Activated naive CD8-positive, alpha-beta T cell treated with anti-CD3 and anti-CD28 coated beads, Interleukin-2, amount 10 ng/mL, durations not matched to agents 7 days and 5 days (primary cell): ENCODE measurements at regions not wholly inside any gene's neighbourhood (a gene's known extent, or its start where the extent isn't known, plus 50 kb on each side); places are given as distances from the start of the nearest gene placed in this dataset.
A peak's percentile ranks its signal among the peaks of the same experiment; 100 is the strongest.
"Not testable (repeated sequence)": the region's sequence is repeated elsewhere in the genome, so short reads cannot be mapped to it uniquely, and the experiment has no call there.

Source experiments
- ATAC-seq: fragments of 150-1000 bp; cut with Tn5 transposase; one replicate; pipeline ENCODE4 v1.10.0; 2021; ENCODE audit warnings: low read depth, moderate library complexity
- POLR2A ChIA-PET: fragments of 350-600 bp; sonication (Branson Sonifier 250); formaldehyde crosslinking; loops from one replicate; lab custom pipeline; 2021; ENCODE audit warnings: antibody characterized with exemption; lab: Charles Lee
- DNase-seq: peaks from one replicate; pipeline ENCODE4 v3.0.0; 2021
- H3K27ac Mint-ChIP-seq: one replicate; pipeline ENCODE4 v1.8.0; 2022; ENCODE audit warnings: mild to moderate bottlenecking, mixed read lengths
- H3K27me3 Mint-ChIP-seq: one replicate; pipeline ENCODE4 v1.8.0; 2022; ENCODE audit warnings: mild to moderate bottlenecking, moderate library complexity, mixed read lengths
- H3K36me3 Mint-ChIP-seq: one replicate; pipeline ENCODE4 v1.8.0; 2021; ENCODE audit warnings: mild to moderate bottlenecking, mixed read lengths
- H3K4me1 Mint-ChIP-seq: one replicate; pipeline ENCODE4 v1.8.0; 2021; ENCODE audit warnings: mixed read lengths
- H3K4me3 Mint-ChIP-seq: one replicate; pipeline ENCODE4 v1.8.0; 2022; ENCODE audit warnings: mild to moderate bottlenecking, moderate library complexity, mixed read lengths
- H3K9me3 Mint-ChIP-seq: one replicate; pipeline ENCODE4 v1.8.0; 2021; ENCODE audit warnings: mixed read lengths

DNA sequence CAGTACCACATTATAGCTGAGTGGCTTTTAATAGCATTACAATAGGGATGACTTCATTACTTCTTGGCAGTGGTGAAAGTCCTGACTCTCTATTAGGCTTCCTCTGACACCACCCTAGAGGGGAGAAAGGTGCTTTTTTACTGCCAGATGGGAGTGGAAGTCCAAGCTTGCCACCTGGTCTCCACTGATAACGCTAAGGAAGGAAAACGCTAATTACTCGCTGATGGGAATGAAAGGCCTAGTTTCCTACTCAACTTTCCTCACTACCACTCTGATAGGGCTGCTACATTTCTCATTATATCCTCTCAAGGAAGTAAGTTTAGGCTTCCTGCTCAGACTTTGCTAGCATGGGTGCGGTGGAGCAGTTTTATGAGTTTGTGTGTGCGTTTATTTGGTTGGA is 62.3 kb upstream of the PAGE3 start:
- Mint-ChIP-seq H3K36me3 (no peaks in the 10 kb centered on the region), H3K4me3 (no peak overlapping the region), H3K27ac (no peak overlapping the region), H3K27me3 (peaks cover 3% of the 10 kb centered on the region), H3K4me1 (no peaks in the 10 kb centered on the region), H3K9me3 (no peaks in the 10 kb centered on the region)
- POLR2A ChIA-PET, result no interaction called here
- ATAC-seq (no peak), DNase-seq (no peak)

DNA sequence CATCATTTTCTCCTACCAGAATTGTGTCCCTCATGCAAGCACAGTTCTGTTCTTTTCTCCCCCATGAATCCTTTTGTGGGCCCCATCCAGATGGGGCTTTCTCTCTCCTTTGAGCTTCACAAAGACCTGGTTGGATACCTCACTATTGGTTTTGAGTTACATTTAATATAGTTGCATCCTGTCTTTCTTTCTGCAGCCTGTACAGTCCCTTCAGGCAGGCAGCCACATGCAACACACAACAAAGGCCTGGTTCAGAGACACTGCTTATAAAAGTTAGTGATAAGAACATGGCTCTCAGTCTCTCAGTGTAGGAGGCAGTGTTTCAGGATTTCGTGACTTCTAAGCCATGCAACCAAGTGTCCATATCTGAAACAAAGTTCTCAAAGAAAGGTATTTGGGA is 70.6 kb upstream of the PAGE3 start:
- ATAC-seq, result no peak
- Mint-ChIP-seq H3K4me3 (no peak overlapping the region), H3K4me1 (no peaks in the 10 kb centered on the region), H3K27ac (no peak overlapping the region), H3K36me3 (no peaks in the 10 kb centered on the region), H3K27me3 (no peaks in the 10 kb centered on the region), H3K9me3 (no peaks in the 10 kb centered on the region)
- POLR2A ChIA-PET, result no interaction called here
- no peak for DNase-seq

DNA sequence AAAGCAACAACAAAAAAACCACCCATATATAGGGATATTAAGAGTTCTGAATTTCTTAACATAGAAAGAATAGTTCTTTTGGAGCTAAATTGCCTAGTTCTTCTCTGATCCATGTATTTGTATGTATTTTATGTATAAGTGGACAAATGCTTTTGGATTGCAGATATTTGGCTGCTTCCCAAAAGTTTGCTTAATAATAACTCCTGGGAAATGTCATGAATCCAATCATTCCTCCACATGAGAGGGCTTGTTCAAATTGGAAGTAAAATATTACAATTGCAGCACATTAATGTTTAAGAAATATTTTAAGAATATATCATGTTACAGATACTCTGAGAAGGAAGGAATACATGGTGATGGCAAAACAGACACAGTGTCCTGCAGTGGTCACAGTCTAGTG is 71.5 kb upstream of the PAGE3 start:
- no peak for ATAC-seq
- POLR2A ChIA-PET, result no interaction called here
- H3K4me3 Mint-ChIP-seq, result no peak overlapping the region

GRCh38 chrX:55340896-55341433 is 76.2 kb upstream of the PAGE3 start:
- Mint-ChIP-seq H3K4me3 (no peak overlapping the region), H3K27me3 (no peaks in the 10 kb centered on the region), H3K4me1 (peaks cover 7% of the 10 kb centered on the region), H3K9me3 (no peaks in the 10 kb centered on the region), H3K27ac (no peak overlapping the region), H3K36me3 (peaks cover 2% of the 10 kb centered on the region)
- ATAC-seq (no peak), DNase-seq (no peak)
- POLR2A ChIA-PET, result no interaction called here

More for the DNA sequence above, 71.5 kb upstream of the PAGE3 start:
- DNase-seq, result no peak
- H3K4me1 Mint-ChIP-seq, result no peaks in the 10 kb centered on the region
- H3K27me3 Mint-ChIP-seq, result no peaks in the 10 kb centered on the region
- H3K9me3 Mint-ChIP-seq, result no peaks in the 10 kb centered on the region
- H3K36me3 Mint-ChIP-seq, result no peaks in the 10 kb centered on the region
- H3K27ac Mint-ChIP-seq, result no peak overlapping the region

DNA sequence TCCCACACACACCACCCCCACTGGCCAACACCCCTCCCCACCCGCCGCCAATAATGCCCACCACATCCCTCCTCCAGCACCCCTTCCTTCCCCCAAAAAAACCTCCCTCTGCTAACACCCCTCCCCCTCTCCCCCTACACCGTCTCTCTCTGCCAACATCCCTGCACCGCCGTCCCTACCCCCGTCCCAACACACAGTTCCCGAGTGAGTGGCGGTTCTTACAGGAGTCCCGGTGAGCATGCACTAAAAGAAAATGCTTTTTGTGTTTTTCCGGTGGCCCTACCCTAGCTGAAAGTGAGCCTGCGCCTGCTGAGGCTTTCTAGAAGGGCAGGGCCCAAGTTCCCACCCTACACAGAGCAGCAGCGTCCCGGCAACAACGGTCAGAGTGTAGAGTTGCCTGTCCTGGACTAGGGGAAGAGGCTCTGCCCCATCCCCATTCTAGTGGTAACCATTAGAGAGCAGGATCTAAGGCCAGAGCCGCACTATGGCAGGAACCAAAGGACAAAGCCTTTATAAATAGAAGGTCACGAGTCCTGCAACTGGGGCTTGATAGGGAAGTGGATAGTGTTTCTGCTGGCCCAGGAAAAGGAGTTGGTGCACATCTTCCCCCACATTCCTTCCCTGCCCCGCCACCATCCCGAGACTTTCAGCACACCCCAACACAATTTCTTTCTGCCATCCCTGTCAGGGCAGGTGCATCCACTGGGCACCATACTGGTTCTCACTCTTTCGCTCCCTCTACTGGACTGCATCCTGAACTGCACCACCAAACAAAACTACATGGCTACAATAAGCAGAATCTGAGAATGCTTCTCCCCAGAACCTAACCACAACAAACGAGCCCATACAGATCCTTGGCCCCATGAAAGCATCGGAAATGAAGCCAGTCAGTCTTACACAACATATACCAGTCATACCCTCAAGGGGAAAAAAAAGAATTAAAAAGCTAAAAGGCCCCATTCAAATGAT is 78.1 kb upstream of the PAGE3 start:
- Mint-ChIP-seq H3K4me1 (peaks cover 7% of the 10 kb centered on the region), H3K27ac (peak overlapping the region; percentile 71), H3K4me3 (peak overlapping the region; percentile 40), H3K27me3 (no peaks in the 10 kb centered on the region), H3K36me3 (peaks cover 2% of the 10 kb centered on the region), H3K9me3 (peaks cover 1% of the 10 kb centered on the region)
- peak; percentile 29 for DNase-seq
- peak; percentile 61 for ATAC-seq
- POLR2A ChIA-PET, result no interaction called here

DNA sequence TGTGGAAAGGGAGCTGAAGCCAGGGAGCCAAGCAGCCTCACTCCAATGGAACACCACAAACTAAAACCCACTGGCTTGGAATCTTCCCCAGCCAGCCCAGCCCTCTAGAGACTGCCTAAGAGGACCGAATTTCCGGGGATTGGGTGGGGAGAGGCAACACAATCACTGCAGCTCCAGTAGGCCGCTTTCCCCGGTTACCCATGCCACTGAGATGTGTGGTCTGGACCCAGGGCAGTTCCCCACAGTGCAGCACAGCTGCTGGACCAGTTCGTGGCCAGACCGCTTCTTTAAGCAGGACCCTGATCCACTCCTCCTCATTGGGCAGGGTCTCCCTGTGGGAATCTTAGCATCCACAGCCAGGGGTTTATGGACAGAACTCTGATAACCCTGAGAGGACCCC is 91.9 kb upstream of the PAGE3 start:
- POLR2A ChIA-PET, result no interaction called here
- no peaks in the 10 kb centered on the region for H3K36me3 Mint-ChIP-seq
- ATAC-seq (no peak), DNase-seq (no peak)
- H3K27ac Mint-ChIP-seq, result no peak overlapping the region
- no peak overlapping the region for H3K4me3 Mint-ChIP-seq
- H3K27me3 Mint-ChIP-seq, result no peaks in the 10 kb centered on the region
- H3K9me3 Mint-ChIP-seq, result no peaks in the 10 kb centered on the region
- no peaks in the 10 kb centered on the region for H3K4me1 Mint-ChIP-seq

DNA sequence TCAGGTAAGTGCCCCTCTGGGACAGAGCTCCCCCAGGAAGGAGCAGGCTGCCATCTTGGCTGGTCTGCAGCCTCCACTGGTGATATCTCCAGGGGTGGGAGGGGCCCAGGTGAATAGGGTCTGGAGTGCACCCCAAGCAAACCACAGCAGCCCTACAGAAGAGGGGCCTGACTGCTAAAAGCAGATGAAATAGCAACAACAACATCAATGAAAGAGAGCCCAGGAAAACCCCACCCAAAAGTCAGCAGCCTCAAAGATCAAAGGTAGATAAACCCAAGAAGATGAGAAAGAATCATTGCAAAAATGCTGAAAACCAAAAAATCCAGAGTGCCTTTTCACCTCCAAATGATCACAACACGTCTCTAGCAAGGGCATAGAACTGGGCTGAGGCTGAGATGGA is 92.5 kb upstream of the PAGE3 start:
- ATAC-seq, result no peak
- H3K9me3 Mint-ChIP-seq, result no peaks in the 10 kb centered on the region
- POLR2A ChIA-PET, result no interaction called here
- H3K27ac Mint-ChIP-seq, result no peak overlapping the region
- no peaks in the 10 kb centered on the region for H3K4me1 Mint-ChIP-seq
- no peaks in the 10 kb centered on the region for H3K36me3 Mint-ChIP-seq
- no peak for DNase-seq
- no peak overlapping the region for H3K4me3 Mint-ChIP-seq
- no peaks in the 10 kb centered on the region for H3K27me3 Mint-ChIP-seq

- Mint-ChIP-seq H3K9me3 (peaks cover 6% of the 10 kb centered on the region), H3K36me3 (no peaks in the 10 kb centered on the region), H3K4me3 (no peak overlapping the region), H3K27ac (no peak overlapping the region), H3K27me3 (peaks cover 1% of the 10 kb centered on the region), H3K4me1 (no peaks in the 10 kb centered on the region)
- ATAC-seq (no peak), DNase-seq (no peak)
- POLR2A ChIA-PET, result no interaction called here
Observed at GRCh38 chrX:55379396-55379795, 72.5 kb upstream of the MAGEH1 start.

GRCh38 chrX:55389376-55389775 is 62.6 kb upstream of the MAGEH1 start:
- peaks cover 8% of the 10 kb centered on the region for H3K9me3 Mint-ChIP-seq
- H3K4me1 Mint-ChIP-seq, result no peaks in the 10 kb centered on the region
- H3K4me3 Mint-ChIP-seq, result no peak overlapping the region

GRCh38 chrX:55396836-55397235 is 55.1 kb upstream of the MAGEH1 start:
- H3K27ac Mint-ChIP-seq, H3K4me3 Mint-ChIP-seq, H3K9me3 Mint-ChIP-seq, H3K27me3 Mint-ChIP-seq, DNase-seq, H3K36me3 Mint-ChIP-seq, ATAC-seq, POLR2A ChIA-PET, H3K4me1 Mint-ChIP-seq: not testable (repeated sequence)

More at GRCh38 chrX:55389376-55389775, 62.6 kb upstream of the MAGEH1 start:
- Mint-ChIP-seq H3K36me3 (no peaks in the 10 kb centered on the region), H3K27me3 (no peaks in the 10 kb centered on the region), H3K27ac (no peak overlapping the region)
- no peak for ATAC-seq
- DNase-seq, result no peak
- POLR2A ChIA-PET, result no interaction called here
